Panc1 (cell line): ENCODE measurements at regions not wholly inside any gene's neighbourhood (a gene's known extent, or its start where the extent isn't known, plus 50 kb on each side); places are given as distances from the start of the nearest gene placed in this dataset.

Experiments
- ATAC-seq: fragments of 200-7000 bp; cut with Tn5 transposase; 2 replicates; pipeline ENCODE4 v1.9.1; 2020; ENCODE audit warnings: mild to moderate bottlenecking, moderate library complexity
- BruUV-seq: library from RNA; stranded (reverse); fragments of 400-500 nt; replicated peaks from 2 replicates; lab custom pipeline; 2021; lab: Mats Ljungman, UMichigan
- CTCF ChIA-PET: fragments of 300-600 bp; sonication (Branson Sonifier 250); formaldehyde crosslinking; loops from one replicate; lab custom pipeline; 2022; ENCODE audit warnings: antibody characterized with exemption; lab: Charles Lee
- POLR2A ChIA-PET: fragments of 300-600 bp; sonication (Branson Sonifier 250); formaldehyde crosslinking; loops from one replicate; lab custom pipeline; 2022; ENCODE audit warnings: antibody characterized with exemption; lab: Charles Lee
- DNase-seq: peaks from one replicate; pipeline ENCODE4 v3.0.0-alpha.2; 2010; ENCODE audit warnings: low read depth, low spot score
- H3K27ac ChIP-seq: 2 replicates; pipeline ENCODE4 v1.5.1; 2011; ENCODE audit warnings: mild to moderate bottlenecking, low read length, inconsistent platforms
- H3K27me3 ChIP-seq: fragments of 200-500 bp; sonication (Bioruptor generic); 2 replicates; pipeline ENCODE4 v1.6.0; 2014; ENCODE audit warnings: low read length, inconsistent platforms; ENCODE audit not compliant: control insufficient read depth, insufficient read depth
- H3K36me3 ChIP-seq: fragments of 200-500 bp; sonication (Bioruptor generic); 2 replicates; pipeline ENCODE4 v1.5.1; 2014; ENCODE audit warnings: inconsistent platforms, mild to moderate bottlenecking, low read length, moderate library complexity; ENCODE audit not compliant: control insufficient read depth, insufficient read depth
- H3K4me1 ChIP-seq: 2 replicates; pipeline ENCODE4 v1.5.1; 2011; ENCODE audit warnings: inconsistent platforms, mild to moderate bottlenecking, low read length, moderate library complexity; ENCODE audit not compliant: control insufficient read depth, insufficient read depth
- H3K4me3 ChIP-seq, 2 experiments: 2 replicates each; pipeline ENCODE4 v1.5.1; 2011 to 2012; ENCODE audit warnings: low read depth in 2 of 2, low read length in 2 of 2, mild to moderate bottlenecking in 2 of 2, inconsistent platforms in 1 of 2, moderate library complexity in 1 of 2
- H3K9me3 ChIP-seq: fragments of 200-500 bp; sonication (Bioruptor generic); 2 replicates; pipeline ENCODE4 v1.5.1; 2014; ENCODE audit warnings: low read depth, mild to moderate bottlenecking, inconsistent platforms, low read length, moderate library complexity; ENCODE audit not compliant: control insufficient read depth, insufficient read depth
- SIN3A ChIP-seq: IDR thresholded peaks from 2 replicates; pipeline ENCODE4 v1.6.1; 2012; ENCODE audit warnings: low read depth, mild to moderate bottlenecking, low read length, moderate library complexity, borderline replicate concordance; ENCODE audit not compliant: insufficient read depth
- TCF7L2 ChIP-seq: IDR thresholded peaks from 2 replicates; pipeline ENCODE4 v1.6.1; 2011; ENCODE audit warnings: mild to moderate bottlenecking, low read depth, low read length, inconsistent platforms
- in situ Hi-C: cut with HindIII; loops from 2 replicates; pipeline ENCODE4 v1.10.0; 2016; ENCODE audit warnings: low sequenced_read_pairs, low pct_unique_long_range_greater_than_20kb
- intact Hi-C: fragments of 100-400 bp; cut with micrococcal nuclease; formaldehyde crosslinking; loops from one replicate; pipeline ENCODE4 v1.10.0; 2022; ENCODE audit not compliant: unreplicated experiment
- TF ChIP-seq, protein P1 (sequence below): fragments of 450-650 bp; IDR thresholded peaks from 2 replicates; pipeline ENCODE4 v1.5.1; 2017; ENCODE audit warnings: mild to moderate bottlenecking
- TF ChIP-seq, protein P2 (sequence below), 2 experiments: IDR thresholded peaks; 2 replicates each; pipeline ENCODE4 v1.6.1; 2011 to 2012; ENCODE audit warnings: low read depth in 2 of 2, control low read depth in 1 of 2, low read length in 1 of 2, mild to moderate bottlenecking in 1 of 2, moderate library complexity in 1 of 2; ENCODE audit not compliant: insufficient read depth in 1 of 2

DNA sequence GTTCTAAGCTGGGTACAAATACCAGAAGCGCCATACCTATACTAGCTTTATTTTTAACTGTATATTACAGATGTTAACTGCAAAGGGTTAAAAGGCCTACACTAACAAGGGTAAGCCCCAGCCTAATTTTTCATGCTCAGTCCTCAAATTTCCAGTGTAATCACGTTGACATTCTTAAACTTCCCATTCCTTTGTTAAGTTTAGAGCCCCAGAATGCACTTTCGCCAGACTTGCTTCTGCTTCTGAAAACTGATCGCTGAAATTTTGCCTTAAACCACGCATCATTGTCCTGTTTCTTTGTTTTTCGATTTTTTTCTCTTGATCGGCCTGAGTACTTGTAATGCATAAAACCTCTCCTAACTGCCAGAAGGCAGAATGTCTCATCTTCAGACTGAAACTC is 2141.9 kb upstream of the AGA start:
- in situ Hi-C loops (no loop called here), intact Hi-C loops (no loop called here)
- TF ChIP-seq, protein P1, sequence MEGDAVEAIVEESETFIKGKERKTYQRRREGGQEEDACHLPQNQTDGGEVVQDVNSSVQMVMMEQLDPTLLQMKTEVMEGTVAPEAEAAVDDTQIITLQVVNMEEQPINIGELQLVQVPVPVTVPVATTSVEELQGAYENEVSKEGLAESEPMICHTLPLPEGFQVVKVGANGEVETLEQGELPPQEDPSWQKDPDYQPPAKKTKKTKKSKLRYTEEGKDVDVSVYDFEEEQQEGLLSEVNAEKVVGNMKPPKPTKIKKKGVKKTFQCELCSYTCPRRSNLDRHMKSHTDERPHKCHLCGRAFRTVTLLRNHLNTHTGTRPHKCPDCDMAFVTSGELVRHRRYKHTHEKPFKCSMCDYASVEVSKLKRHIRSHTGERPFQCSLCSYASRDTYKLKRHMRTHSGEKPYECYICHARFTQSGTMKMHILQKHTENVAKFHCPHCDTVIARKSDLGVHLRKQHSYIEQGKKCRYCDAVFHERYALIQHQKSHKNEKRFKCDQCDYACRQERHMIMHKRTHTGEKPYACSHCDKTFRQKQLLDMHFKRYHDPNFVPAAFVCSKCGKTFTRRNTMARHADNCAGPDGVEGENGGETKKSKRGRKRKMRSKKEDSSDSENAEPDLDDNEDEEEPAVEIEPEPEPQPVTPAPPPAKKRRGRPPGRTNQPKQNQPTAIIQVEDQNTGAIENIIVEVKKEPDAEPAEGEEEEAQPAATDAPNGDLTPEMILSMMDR: no peak
- TF ChIP-seq, protein P2, sequence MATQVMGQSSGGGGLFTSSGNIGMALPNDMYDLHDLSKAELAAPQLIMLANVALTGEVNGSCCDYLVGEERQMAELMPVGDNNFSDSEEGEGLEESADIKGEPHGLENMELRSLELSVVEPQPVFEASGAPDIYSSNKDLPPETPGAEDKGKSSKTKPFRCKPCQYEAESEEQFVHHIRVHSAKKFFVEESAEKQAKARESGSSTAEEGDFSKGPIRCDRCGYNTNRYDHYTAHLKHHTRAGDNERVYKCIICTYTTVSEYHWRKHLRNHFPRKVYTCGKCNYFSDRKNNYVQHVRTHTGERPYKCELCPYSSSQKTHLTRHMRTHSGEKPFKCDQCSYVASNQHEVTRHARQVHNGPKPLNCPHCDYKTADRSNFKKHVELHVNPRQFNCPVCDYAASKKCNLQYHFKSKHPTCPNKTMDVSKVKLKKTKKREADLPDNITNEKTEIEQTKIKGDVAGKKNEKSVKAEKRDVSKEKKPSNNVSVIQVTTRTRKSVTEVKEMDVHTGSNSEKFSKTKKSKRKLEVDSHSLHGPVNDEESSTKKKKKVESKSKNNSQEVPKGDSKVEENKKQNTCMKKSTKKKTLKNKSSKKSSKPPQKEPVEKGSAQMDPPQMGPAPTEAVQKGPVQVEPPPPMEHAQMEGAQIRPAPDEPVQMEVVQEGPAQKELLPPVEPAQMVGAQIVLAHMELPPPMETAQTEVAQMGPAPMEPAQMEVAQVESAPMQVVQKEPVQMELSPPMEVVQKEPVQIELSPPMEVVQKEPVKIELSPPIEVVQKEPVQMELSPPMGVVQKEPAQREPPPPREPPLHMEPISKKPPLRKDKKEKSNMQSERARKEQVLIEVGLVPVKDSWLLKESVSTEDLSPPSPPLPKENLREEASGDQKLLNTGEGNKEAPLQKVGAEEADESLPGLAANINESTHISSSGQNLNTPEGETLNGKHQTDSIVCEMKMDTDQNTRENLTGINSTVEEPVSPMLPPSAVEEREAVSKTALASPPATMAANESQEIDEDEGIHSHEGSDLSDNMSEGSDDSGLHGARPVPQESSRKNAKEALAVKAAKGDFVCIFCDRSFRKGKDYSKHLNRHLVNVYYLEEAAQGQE (IDR thresholded peaks at IDR 0.05; ENCODE audit: insufficient read depth in 1 of 2, low read depth in 2 of 2, low read length in 1 of 2): no peak
- BruUV-seq: no TSS peak
- Histone ChIP-seq H3K9me3 (no peaks in the 10 kb centered on the region), H3K27ac (no peak overlapping the region), H3K4me3 (no peak overlapping the region), H3K4me1 (no peaks in the 10 kb centered on the region), H3K27me3 (no peaks in the 10 kb centered on the region), H3K36me3 (no peaks in the 10 kb centered on the region)
- DNase-seq: no peak
- POLR2A ChIA-PET: no interaction called here
- CTCF ChIA-PET: no interaction called here
- ATAC-seq: no peak

DNA sequence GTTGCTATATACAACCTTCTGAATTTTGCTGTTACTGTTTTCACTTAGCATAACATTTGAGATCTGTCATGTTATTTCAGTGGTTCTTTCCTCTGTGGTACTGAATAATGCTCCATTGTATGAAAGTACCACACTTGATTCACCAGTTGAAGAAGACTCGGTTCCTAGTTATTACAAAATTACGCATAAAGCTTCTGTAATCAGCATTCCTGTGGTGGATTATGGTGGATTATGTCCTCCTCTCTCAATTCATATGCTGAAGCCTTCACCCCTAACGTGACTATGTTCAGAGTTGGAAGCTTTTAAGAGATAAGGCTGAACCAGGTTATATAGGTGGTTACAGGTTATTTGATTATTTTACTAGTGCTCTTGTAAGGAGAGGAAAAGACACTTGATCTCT is 2143.5 kb upstream of the AGA start:
- POLR2A ChIA-PET: no interaction called here
- no peak for TF ChIP-seq TCF7L2
- TF ChIP-seq, protein P2 (IDR thresholded peaks at IDR 0.05; ENCODE audit: insufficient read depth in 1 of 2, low read depth in 2 of 2, low read length in 1 of 2): no peak
- no peak for TF ChIP-seq SIN3A
- Histone ChIP-seq H3K9me3 (no peaks in the 10 kb centered on the region), H3K36me3 (no peaks in the 10 kb centered on the region), H3K4me1 (no peaks in the 10 kb centered on the region), H3K27me3 (no peaks in the 10 kb centered on the region), H3K27ac (no peak overlapping the region), H3K4me3 (no peak overlapping the region)
- CTCF ChIA-PET: no interaction called here
- intact Hi-C loops: no loop called here
- DNase-seq (no peak), ATAC-seq (no peak)
- in situ Hi-C loops: no loop called here
- no TSS peak for BruUV-seq
